ENCODE measurements at regions not wholly inside any gene's neighbourhood (a gene's known extent, or its start where the extent isn't known, plus 50 kb on each side); places are given as distances from the start of the nearest gene placed in this dataset.

DNA sequence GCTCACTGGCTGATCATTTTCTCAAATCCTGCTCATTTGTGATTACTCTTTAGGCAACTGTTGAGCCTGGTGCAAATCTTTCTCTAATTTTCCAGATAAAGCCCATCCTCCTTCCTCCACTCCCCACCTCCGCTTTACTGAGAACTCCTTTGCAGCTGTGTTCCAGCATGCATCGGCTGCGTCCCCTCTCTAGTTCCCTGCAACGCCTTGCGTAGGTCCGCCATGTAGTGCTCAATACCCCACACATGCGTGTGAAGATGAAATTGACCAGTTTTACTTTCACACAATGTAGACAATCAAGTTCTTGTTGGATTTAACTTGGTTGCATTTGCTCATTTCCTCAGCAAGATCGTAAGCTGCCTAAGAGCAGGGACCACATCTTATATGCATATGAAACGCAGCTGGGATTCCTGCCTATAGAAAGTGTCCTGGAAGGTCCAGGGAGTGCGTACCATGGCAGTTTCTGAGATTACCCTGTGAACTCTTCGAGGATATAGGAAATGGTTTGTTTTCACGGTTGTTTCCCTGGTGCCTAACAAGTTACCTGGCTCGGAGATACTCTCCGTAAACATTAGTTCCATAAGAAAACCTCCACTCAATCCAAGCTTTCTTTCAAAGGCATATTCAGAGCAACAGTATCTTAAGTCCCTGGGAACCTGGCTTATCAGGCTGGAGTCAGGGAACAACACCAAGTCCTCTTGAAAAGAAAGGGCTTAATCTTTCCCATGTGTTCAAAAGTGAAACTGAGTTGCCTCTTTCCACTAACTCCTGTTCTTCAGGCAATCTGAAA, 766.4 kb upstream of the ID2 start:
- Histone ChIP-seq H3K9me3 (replicated peaks; ENCODE audit: low read length) (no peaks in the 10 kb centered on the region), H3K4me2 (ENCODE audit: low read length) (no peak overlapping the region), H3K27me3 (ENCODE audit: control insufficient read depth, insufficient read depth, low read length) (no peaks in the 10 kb centered on the region), H3K4me3 (ENCODE audit: low read length) (no peak overlapping the region), H3K36me3 (ENCODE audit: insufficient read depth, low read length) (no peaks in the 10 kb centered on the region), H3K4me1 (ENCODE audit: control insufficient read depth, insufficient read depth, low read length) (no peaks in the 10 kb centered on the region), H3K9ac (ENCODE audit: low read depth, low read length) (no peak overlapping the region)

DNA sequence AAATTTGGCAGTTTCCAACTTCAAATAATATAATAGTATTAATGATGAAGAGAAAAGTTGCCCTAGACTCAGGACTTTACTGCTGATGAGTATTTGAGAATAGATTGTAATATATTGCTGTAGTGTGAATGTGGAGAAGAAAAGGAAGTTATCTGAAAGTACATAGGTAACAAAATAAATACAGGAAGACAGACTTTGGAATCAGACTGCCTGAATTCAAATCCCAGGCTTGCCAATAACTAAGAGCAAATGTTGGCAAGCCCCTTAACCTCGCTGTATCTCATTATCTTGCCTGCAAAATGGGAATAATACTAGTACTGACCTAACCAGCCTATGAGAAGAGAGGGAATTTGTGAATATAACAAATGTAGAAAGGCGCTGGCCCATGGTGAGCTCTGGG, 765.2 kb upstream of the ID2 start:
- Histone ChIP-seq H3K4me2 (ENCODE audit: low read length) (no peak overlapping the region), H3K4me3 (ENCODE audit: low read length) (no peak overlapping the region), H3K9me3 (replicated peaks; ENCODE audit: low read length) (no peaks in the 10 kb centered on the region), H3K4me1 (ENCODE audit: control insufficient read depth, insufficient read depth, low read length) (no peaks in the 10 kb centered on the region), H3K36me3 (ENCODE audit: insufficient read depth, low read length) (no peaks in the 10 kb centered on the region), H3K27me3 (ENCODE audit: control insufficient read depth, insufficient read depth, low read length) (no peaks in the 10 kb centered on the region), H3K9ac (ENCODE audit: low read depth, low read length) (no peak overlapping the region)

GRCh38 chr2:7919510-7919909, 762.3 kb upstream of the ID2 start:
- no peaks in the 10 kb centered on the region for H3K4me1 ChIP-seq (ENCODE audit: control insufficient read depth, insufficient read depth, low read length)
- no peaks in the 10 kb centered on the region for H3K36me3 ChIP-seq (ENCODE audit: insufficient read depth, low read length)
- H3K27me3 ChIP-seq (ENCODE audit: control insufficient read depth, insufficient read depth, low read length), result no peaks in the 10 kb centered on the region
- no peak overlapping the region for H3K4me2 ChIP-seq (ENCODE audit: low read length)
- no peak overlapping the region for H3K9ac ChIP-seq (ENCODE audit: low read depth, low read length)
- H3K4me3 ChIP-seq (ENCODE audit: low read length), result no peak overlapping the region
- no peaks in the 10 kb centered on the region for H3K9me3 ChIP-seq (replicated peaks; ENCODE audit: low read length)

DNA sequence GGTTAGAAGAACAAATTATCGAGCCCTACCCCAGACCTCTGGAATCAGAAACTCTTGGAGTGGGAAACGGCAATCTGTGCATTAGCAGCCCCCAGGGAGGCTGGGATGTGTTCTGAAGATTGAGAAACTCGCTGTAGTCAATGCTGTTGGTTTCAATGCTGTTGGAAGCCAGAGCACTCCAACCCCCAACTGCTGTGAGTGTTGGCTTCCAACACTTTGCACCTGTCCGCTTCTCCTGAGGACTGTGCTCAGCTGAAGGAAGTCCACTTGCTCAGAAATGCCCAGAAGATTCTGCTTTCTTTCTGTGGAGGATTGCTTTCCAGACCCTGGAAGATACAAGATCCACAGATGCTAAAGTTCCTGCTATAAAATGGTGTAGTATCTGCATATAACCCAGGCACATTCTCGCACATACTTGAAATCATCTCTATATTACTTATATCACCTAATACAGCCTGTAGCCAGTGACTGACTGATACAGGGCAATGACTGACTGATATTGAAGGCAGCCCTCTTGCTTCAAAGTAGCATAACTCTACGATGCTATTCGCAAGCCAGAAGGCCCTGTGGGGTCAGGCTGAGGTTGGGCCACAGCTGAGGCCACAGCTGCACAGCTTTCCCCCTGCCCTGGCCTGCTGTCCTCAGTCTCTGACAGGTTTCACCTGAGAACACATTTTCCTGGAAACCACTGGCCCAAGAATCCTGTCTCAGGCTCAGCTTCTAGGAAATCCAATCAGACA, 757.7 kb upstream of the ID2 start:
- no peaks in the 10 kb centered on the region for H3K27me3 ChIP-seq (ENCODE audit: control insufficient read depth, insufficient read depth, low read length)
- no peak overlapping the region for H3K4me2 ChIP-seq (ENCODE audit: low read length)
- H3K9me3 ChIP-seq (replicated peaks; ENCODE audit: low read length), result no peaks in the 10 kb centered on the region
- H3K36me3 ChIP-seq (ENCODE audit: insufficient read depth, low read length), result no peaks in the 10 kb centered on the region
- H3K4me1 ChIP-seq (ENCODE audit: control insufficient read depth, insufficient read depth, low read length), result no peaks in the 10 kb centered on the region
- H3K9ac ChIP-seq (ENCODE audit: low read depth, low read length), result no peak overlapping the region
- H3K4me3 ChIP-seq (ENCODE audit: low read length), result no peak overlapping the region

DNA sequence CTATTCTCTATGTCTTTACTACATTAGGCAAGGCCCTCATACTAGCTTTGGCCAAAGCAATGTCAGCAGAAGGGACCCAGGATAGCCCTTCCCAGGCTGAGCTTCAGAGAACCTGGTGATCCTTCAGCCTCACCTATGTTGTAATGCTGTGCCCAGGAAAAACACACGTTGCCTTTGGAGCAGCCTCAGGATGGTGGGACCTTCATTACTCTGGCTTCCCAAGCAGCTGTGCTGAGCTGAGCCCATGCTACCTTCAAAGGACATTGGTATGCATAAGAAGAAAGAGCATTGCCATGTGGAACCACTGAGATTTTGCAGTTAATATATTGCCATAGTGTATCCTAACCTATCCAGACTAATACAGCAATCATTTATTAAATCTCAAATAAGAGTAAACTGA, 756.4 kb upstream of the ID2 start:
- H3K9me3 ChIP-seq (replicated peaks; ENCODE audit: low read length), result no peaks in the 10 kb centered on the region
- H3K4me1 ChIP-seq (ENCODE audit: control insufficient read depth, insufficient read depth, low read length), result no peaks in the 10 kb centered on the region
- H3K9ac ChIP-seq (ENCODE audit: low read depth, low read length), result no peak overlapping the region
- no peaks in the 10 kb centered on the region for H3K36me3 ChIP-seq (ENCODE audit: insufficient read depth, low read length)
- no peak overlapping the region for H3K4me3 ChIP-seq (ENCODE audit: low read length)
- no peaks in the 10 kb centered on the region for H3K27me3 ChIP-seq (ENCODE audit: control insufficient read depth, insufficient read depth, low read length)
- no peak overlapping the region for H3K4me2 ChIP-seq (ENCODE audit: low read length)

GRCh38 chr2:7927691-7928090, 754.2 kb upstream of the ID2 start:
- H3K9ac ChIP-seq (ENCODE audit: low read depth, low read length), result no peak overlapping the region
- H3K4me1 ChIP-seq (ENCODE audit: control insufficient read depth, insufficient read depth, low read length), result no peaks in the 10 kb centered on the region
- no peak overlapping the region for H3K4me2 ChIP-seq (ENCODE audit: low read length)
- no peaks in the 10 kb centered on the region for H3K27me3 ChIP-seq (ENCODE audit: control insufficient read depth, insufficient read depth, low read length)
- no peaks in the 10 kb centered on the region for H3K9me3 ChIP-seq (replicated peaks; ENCODE audit: low read length)
- H3K36me3 ChIP-seq (ENCODE audit: insufficient read depth, low read length), result no peaks in the 10 kb centered on the region
- H3K4me3 ChIP-seq (ENCODE audit: low read length), result no peak overlapping the region

- no peak overlapping the region for H3K4me3 ChIP-seq (ENCODE audit: low read length)
- no peak overlapping the region for H3K9ac ChIP-seq (ENCODE audit: low read depth, low read length)
- H3K4me1 ChIP-seq (ENCODE audit: control insufficient read depth, insufficient read depth, low read length), result no peaks in the 10 kb centered on the region
- no peaks in the 10 kb centered on the region for H3K27me3 ChIP-seq (ENCODE audit: control insufficient read depth, insufficient read depth, low read length)
- no peaks in the 10 kb centered on the region for H3K9me3 ChIP-seq (replicated peaks; ENCODE audit: low read length)
- H3K36me3 ChIP-seq (ENCODE audit: insufficient read depth, low read length), result no peaks in the 10 kb centered on the region
- H3K4me2 ChIP-seq (ENCODE audit: low read length), result no peak overlapping the region
These were observed 752.6 kb upstream of the ID2 start for GRCh38 chr2:7929281-7929680.

- Histone ChIP-seq H3K9ac (ENCODE audit: low read depth, low read length) (no peak overlapping the region), H3K4me3 (ENCODE audit: low read length) (no peak overlapping the region), H3K36me3 (ENCODE audit: insufficient read depth, low read length) (no peaks in the 10 kb centered on the region), H3K27me3 (ENCODE audit: control insufficient read depth, insufficient read depth, low read length) (no peaks in the 10 kb centered on the region), H3K4me2 (ENCODE audit: low read length) (no peak overlapping the region), H3K4me1 (ENCODE audit: control insufficient read depth, insufficient read depth, low read length) (no peaks in the 10 kb centered on the region), H3K9me3 (replicated peaks; ENCODE audit: low read length) (no peaks in the 10 kb centered on the region)
These were observed 750.8 kb upstream of the ID2 start for GRCh38 chr2:7930800-7931635.

DNA sequence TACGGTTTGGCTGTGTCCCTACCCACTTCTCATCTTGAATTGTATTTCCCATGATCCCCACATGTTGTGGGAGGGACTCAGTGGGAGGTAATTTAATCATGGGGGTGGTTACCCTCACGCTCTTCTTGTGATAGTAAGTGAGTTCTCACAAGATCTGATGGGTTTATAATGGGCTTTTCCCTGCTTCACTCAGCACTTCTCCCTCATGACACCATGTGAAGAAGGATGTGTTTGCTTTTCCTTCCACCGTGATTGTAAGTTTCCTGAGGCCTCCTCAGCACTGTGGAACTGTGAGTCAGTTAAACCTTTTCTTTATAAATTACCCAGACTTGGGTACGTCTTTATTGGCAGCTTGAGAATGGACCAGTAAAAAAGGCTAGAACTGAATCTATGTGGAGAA, 750.0 kb upstream of the ID2 start:
- Histone ChIP-seq H3K36me3 (ENCODE audit: insufficient read depth, low read length) (no peaks in the 10 kb centered on the region), H3K9me3 (replicated peaks; ENCODE audit: low read length) (no peaks in the 10 kb centered on the region), H3K4me1 (ENCODE audit: control insufficient read depth, insufficient read depth, low read length) (no peaks in the 10 kb centered on the region), H3K9ac (ENCODE audit: low read depth, low read length) (no peak overlapping the region), H3K4me3 (ENCODE audit: low read length) (no peak overlapping the region), H3K4me2 (ENCODE audit: low read length) (no peak overlapping the region), H3K27me3 (ENCODE audit: control insufficient read depth, insufficient read depth, low read length) (no peaks in the 10 kb centered on the region)

- H3K27me3 ChIP-seq (ENCODE audit: control insufficient read depth, insufficient read depth, low read length), result no peaks in the 10 kb centered on the region
- H3K9ac ChIP-seq (ENCODE audit: low read depth, low read length), result no peak overlapping the region
- no peaks in the 10 kb centered on the region for H3K9me3 ChIP-seq (replicated peaks; ENCODE audit: low read length)
- H3K4me1 ChIP-seq (ENCODE audit: control insufficient read depth, insufficient read depth, low read length), result no peaks in the 10 kb centered on the region
- H3K4me2 ChIP-seq (ENCODE audit: low read length), result no peak overlapping the region
- H3K4me3 ChIP-seq (ENCODE audit: low read length), result no peak overlapping the region
- no peaks in the 10 kb centered on the region for H3K36me3 ChIP-seq (ENCODE audit: insufficient read depth, low read length)
These were observed 748.2 kb upstream of the ID2 start for GRCh38 chr2:7933672-7934071.

DNA sequence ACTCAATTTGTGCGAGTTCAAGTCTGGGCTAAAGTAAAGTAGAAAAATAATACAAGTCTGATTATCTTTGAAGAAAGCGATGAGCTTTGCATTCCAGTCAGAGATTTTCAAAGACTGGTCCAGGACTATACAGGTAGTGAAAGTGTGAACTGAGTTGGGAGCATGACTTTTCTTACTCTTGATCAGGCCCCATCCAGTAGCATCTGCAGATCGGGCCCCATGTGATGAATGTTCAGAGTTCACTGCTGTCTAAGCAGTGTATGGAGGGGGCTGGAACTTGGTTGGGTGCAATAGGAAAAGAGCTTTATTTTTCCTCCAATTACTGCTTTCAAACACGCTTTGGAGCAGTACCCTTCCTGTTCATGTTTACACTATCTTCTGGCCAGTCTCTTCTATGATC, 747.4 kb upstream of the ID2 start:
- no peaks in the 10 kb centered on the region for H3K9me3 ChIP-seq (replicated peaks; ENCODE audit: low read length)
- H3K4me1 ChIP-seq (ENCODE audit: control insufficient read depth, insufficient read depth, low read length), result no peaks in the 10 kb centered on the region
- no peaks in the 10 kb centered on the region for H3K27me3 ChIP-seq (ENCODE audit: control insufficient read depth, insufficient read depth, low read length)
- no peak overlapping the region for H3K4me2 ChIP-seq (ENCODE audit: low read length)
- no peaks in the 10 kb centered on the region for H3K36me3 ChIP-seq (ENCODE audit: insufficient read depth, low read length)
- H3K9ac ChIP-seq (ENCODE audit: low read depth, low read length), result no peak overlapping the region
- no peak overlapping the region for H3K4me3 ChIP-seq (ENCODE audit: low read length)

Data from skeletal muscle satellite cell (primary cell).